ENCODE measurements at regions not wholly inside any gene's neighbourhood (a gene's known extent, or its start where the extent isn't known, plus 50 kb on each side); places are given as distances from the start of the nearest gene placed in this dataset.

DNA sequence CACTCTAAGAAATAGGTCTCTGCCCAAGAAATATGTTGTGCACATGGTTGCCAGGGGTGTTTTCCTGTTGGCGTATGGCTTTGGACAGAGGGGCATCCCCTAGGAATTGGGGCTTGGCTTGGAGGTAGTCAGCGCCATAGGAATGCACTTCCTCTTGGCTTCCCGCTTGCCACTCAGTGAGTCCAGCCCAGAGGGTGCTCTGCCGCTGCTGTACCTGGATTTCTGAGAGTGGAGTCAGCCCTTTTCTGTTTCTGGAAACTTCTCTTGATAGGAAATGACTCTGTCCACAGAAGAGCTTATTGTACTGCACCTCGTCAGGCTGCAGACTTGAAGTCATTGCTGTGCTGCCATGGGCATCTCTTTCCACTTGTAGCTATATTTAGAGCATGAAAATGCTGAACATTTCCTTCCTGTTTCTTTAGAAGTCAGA, 116.7 kb upstream of the MGAT5 start:
- TF ChIP-seq, protein P1, sequence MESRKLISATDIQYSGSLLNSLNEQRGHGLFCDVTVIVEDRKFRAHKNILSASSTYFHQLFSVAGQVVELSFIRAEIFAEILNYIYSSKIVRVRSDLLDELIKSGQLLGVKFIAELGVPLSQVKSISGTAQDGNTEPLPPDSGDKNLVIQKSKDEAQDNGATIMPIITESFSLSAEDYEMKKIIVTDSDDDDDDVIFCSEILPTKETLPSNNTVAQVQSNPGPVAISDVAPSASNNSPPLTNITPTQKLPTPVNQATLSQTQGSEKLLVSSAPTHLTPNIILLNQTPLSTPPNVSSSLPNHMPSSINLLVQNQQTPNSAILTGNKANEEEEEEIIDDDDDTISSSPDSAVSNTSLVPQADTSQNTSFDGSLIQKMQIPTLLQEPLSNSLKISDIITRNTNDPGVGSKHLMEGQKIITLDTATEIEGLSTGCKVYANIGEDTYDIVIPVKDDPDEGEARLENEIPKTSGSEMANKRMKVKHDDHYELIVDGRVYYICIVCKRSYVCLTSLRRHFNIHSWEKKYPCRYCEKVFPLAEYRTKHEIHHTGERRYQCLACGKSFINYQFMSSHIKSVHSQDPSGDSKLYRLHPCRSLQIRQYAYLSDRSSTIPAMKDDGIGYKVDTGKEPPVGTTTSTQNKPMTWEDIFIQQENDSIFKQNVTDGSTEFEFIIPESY (CRISPR knock-in tag; IDR thresholded peaks at IDR 0.05) = peak; percentile 20; the same call in 1 of the 2 replicates
- TF ChIP-seq, protein P2, sequence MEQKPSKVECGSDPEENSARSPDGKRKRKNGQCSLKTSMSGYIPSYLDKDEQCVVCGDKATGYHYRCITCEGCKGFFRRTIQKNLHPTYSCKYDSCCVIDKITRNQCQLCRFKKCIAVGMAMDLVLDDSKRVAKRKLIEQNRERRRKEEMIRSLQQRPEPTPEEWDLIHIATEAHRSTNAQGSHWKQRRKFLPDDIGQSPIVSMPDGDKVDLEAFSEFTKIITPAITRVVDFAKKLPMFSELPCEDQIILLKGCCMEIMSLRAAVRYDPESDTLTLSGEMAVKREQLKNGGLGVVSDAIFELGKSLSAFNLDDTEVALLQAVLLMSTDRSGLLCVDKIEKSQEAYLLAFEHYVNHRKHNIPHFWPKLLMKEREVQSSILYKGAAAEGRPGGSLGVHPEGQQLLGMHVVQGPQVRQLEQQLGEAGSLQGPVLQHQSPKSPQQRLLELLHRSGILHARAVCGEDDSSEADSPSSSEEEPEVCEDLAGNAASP (IDR thresholded peaks at IDR 0.05) = no peak
- TF ChIP-seq SRF (CRISPR knock-in tag; IDR thresholded peaks at IDR 0.05) = no peak
- no peak for TF ChIP-seq TCF3 (CRISPR knock-in tag; IDR thresholded peaks at IDR 0.05)
- no peak for TF ChIP-seq HMGN3 (IDR thresholded peaks at IDR 0.05; ENCODE audit: borderline replicate concordance, extremely low read depth, insufficient read length, low read depth, low read length)
- TF ChIP-seq TARDBP (IDR thresholded peaks at IDR 0.05) = no peak
- no peak for TF ChIP-seq HOXB6 (CRISPR knock-in tag; IDR thresholded peaks at IDR 0.05; ENCODE audit: borderline replicate concordance)
- 58% methylated on average over 5 of the region's 5 CpGs for WGBS (ENCODE audit: insufficient coverage, low coverage, missing lambda C conversion rate)
- no TSS peak for BruUV-seq (replicated peaks)
- Histone ChIP-seq H3K4me1 (replicated peaks in 1 of 2; ENCODE audit: control insufficient read depth in 2 of 2, insufficient read depth in 2 of 2, low read length in 2 of 2) (peaks cover 0 to 13% of the 10 kb centered on the region in 2 experiments; a peak in 3 of 5 replicates), H3K4me3 (no peak overlapping the region), H4K20me1 (replicated peaks; ENCODE audit: control insufficient read depth, insufficient read depth, low read length) (no peaks in the 10 kb centered on the region; the same call in 1 of the 2 replicates), H3K4me2 (ENCODE audit: insufficient read depth, low read length) (no peak overlapping the region), H3K9me3 (replicated peaks; ENCODE audit: control insufficient read depth, insufficient read depth, low read depth, low read length) (no peaks in the 10 kb centered on the region), H3K36me3 (ENCODE audit: control insufficient read depth, insufficient read depth, low read length) (no peaks in the 10 kb centered on the region), H3K27me3 (ENCODE audit: control insufficient read depth in 2 of 2, insufficient read depth in 2 of 2, low read length in 2 of 2) (no peaks in the 10 kb centered on the region), H3K79me2 (ENCODE audit: control insufficient read depth, insufficient read depth, low read length) (no peaks in the 10 kb centered on the region), H3K9ac (ENCODE audit: insufficient read depth in 1 of 2, low read depth in 2 of 2, low read length in 2 of 2) (no peak overlapping the region), H2AFZ (ENCODE audit: low read depth, low read length) (no peak overlapping the region), H3K27ac (ENCODE audit: extremely low read depth, low read depth, low read length) (no peak overlapping the region), H3K9me1 (ENCODE audit: control insufficient read depth, insufficient read depth, low read length) (no peaks in the 10 kb centered on the region)
- ATAC-seq (no peak), FAIRE-seq (no peak), DNase-seq (ENCODE audit: extremely low read depth in 1 of 4, low spot score in 3 of 4) (no peak)
- ChIA-PET POLR2A (no interaction called here), CTCF (ENCODE audit: low intra/inter-chr PET ratio) (no interaction called here)
- in situ Hi-C loops (cut with MboI) = no loop called here
- intact Hi-C loops (cut with micrococcal nuclease) = no loop called here
